ENCODE measurements at regions not wholly inside any gene's neighbourhood (a gene's known extent, or its start where the extent isn't known, plus 50 kb on each side); places are given as distances from the start of the nearest gene placed in this dataset.

DNA sequence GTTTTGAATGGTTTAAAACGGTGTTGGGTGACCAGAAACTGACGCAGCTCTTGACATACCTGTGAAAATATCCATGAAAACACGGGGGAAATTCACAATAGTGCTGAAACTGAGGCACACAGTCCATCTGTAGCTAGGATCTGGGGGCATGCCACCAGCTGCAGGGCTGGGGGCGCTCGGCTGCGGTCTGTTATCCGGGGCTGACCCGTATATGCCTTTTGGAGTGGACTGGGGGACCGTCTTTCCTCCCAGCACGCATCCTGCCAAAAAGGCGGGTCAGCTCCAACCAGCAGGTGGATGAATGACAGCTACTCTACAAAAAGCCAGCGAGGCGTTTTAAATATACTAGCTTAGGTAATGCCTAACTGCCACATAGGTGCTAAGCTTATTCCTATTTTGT is 729.8 kb downstream of the QKI start:
- no peak for DNase-seq

DNA sequence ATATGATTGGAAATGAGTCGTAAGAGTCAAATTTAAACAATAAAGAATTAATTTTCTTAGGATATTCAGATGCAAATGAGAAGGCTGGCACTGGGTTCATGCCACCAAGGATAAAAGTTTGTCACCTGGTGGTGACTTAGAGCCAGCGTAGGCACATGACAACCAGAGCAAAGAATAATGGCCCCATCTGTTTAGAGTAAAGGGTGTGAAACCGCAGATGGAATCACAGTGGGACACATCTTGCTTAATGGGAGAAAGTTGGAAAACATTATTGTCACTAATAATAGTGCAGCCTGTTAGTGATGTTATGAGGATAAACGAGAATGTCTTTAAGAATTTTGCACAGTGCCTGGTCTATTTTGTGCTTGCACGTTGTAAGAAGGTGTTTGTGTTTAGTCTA is 727.8 kb downstream of the QKI start:
- DNase-seq = no peak

DNA sequence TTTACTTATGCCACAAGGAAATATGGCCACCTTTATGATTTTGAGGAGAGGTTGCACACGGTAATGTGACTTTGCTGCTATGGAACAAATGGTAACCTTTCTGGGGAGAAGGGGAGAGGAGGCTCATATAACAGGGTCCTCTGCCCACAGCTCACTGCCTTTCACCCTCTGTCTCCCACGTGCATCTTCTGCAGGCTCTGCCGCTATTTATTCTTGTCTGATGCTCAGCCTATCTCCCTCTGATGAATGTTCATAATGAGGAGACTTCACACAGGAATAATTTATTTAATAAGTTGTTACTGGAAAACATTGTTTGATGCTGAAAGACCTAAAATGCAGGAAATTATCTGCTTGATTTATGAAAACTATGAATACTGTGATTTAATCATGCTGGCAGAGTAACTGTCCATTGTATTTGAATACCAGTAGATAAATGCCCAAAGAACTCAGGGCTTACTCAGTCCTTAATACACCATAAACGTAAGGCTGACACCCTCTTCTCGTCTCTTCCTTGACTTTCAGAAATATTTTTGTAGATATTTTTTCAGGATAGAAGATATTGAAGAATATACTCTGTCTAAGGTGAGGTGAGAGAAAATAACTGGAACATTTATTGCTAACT is 721.1 kb downstream of the QKI start:
- no peak for DNase-seq

DNA sequence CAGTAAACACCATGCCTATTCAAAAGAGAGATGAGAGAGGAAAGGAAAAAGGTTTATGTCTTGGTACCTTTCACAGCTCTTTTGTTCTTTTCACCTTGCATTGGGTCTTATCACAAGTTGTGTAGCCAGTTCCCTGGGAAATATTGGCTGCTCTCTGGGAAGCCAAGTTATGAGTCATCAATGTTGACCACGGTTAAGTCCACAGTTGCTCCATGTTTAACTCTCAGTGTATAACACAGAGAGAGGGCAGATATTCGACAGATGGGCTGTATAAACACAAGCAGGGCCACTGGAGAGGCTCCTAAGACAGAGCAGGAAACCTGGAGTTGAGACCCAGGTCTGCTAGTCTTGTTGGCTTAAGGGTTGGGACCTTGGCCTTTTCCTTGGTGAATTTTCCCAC is 718.6 kb downstream of the QKI start:
- DNase-seq = no peak

DNA sequence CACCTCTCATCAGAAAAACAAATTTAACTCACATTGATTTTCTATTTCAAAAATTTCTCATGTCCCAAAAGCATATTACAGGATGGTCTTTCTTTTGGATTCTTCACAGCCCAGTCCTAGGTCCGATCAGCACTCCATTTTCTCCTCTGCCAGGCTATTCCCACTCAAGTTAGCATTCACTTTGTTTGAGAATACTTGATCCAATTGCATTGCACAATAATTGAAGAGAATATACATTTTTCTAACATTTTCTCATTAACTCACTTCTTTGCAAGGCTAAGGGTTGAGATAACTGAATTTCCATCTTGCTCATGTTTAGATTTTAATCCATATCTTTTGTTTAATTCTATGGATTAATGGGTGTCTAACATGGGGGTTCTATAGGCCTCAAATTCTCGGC is 716.1 kb downstream of the QKI start:
- DNase-seq = no peak

DNA sequence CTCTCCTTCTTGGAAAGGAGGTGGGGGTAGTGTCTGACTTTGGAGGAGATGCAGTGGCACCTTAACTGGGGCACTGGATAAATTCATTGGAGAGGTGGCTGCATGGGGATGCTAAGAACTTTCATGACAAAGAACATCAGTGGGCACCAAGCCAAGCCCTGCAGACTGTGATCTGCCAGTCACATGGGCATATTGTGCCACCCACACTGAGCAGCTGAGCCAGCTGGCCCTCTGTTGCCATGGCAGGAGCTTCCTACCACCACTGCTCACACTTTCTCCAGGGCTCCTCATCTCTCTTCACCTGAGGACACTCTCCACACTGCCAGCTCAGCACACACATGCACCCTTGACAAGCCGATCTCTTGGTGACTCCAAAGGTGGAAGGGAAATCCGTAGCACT is 715.6 kb downstream of the QKI start:
- DNase-seq = no peak

DNA sequence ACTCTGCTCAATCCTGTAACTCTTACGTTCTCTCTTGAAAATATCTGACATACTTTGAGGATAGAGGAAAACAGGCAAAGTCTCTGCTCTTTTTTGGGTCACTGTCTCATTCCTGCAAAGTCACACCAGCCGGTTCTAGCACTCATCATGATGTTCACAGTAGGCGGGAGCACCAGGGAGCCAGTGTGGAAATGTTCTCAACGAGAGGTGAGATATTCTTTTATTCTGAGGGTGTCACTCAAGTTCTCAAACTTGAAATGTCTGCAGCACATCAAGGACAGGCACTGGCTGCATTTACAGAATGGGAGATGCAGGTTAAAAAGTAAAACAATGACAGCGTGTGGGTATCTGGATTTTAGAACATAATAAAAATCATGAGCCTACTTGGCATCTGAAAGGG is 714.7 kb downstream of the QKI start:
- DNase-seq = no peak

DNA sequence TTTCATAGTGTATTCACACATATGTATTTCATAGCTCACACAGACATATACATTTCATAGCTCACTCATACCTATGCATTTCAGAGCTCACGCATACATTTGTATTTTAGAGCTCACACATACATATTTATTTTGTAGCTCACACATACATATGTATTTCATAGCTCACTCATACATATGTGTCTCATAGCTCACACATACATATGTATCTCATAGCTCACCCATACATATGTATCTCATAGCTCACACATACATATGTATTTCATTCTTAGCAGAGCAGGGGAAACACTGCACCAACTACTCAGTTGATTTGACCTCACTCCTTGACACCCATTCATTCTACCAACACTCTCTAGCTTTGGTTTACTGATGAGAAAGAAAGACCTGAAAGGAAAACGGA is 713.6 kb downstream of the QKI start:
- no peak for DNase-seq

DNA sequence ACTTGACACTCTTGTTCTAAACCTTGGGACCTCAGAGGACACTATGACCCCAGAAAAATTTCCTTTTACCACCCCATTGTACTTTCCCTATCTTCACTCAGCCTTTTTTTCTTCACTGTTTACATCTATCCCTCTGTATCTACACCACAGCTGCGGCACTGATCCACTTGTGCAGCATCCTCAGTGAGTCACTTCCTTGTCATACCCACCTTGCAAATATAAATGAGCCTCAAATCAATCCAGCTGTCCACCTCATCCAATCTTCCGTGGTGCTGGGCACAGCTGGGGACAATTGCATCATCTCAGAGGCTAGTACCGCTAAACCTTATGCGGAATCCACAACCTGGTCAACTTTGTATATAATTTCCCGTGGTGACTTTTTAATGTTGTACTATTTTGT is 710.5 kb downstream of the QKI start:
- DNase-seq = no peak

DNA sequence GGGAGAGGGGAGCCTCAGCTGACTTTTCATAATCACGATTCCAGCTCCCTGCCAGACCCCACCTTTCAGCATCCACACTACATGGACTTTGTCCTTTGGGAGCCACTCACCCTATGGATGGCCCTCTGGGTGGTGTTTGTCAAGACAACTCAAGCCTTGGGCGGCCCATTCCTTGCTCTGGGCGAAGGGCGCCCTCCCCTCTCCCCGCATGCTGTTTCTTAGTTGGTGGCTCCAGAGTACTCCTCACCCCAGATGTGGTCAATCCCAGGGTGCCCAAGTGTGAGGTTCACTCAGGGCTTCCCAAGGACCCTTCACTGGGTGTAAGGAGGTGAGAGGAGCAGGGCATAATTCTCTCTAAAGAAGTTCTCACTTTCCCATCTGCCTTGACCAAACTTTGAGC is 710.0 kb downstream of the QKI start:
- DNase-seq = no peak

DNA sequence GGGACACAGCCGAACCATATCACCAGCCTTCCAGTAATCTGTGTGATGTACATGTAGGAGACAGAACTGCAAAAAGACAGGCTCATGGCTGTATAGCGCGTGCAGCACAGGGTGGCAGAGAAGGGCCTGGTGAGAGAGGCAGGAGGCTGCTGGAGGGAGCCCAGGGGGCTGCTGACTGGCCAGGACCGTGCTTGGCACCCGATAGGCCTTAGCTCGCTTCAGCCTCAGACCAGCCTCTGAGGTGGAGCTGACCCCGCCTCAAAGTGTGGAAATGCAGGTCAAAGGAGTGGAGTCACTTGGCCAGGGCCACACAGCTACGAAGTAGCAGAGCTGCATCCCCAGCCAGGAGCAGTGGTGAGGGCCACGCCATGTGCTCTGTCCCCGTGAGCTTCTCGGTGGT is 707.6 kb downstream of the QKI start:
- no peak for DNase-seq

DNA sequence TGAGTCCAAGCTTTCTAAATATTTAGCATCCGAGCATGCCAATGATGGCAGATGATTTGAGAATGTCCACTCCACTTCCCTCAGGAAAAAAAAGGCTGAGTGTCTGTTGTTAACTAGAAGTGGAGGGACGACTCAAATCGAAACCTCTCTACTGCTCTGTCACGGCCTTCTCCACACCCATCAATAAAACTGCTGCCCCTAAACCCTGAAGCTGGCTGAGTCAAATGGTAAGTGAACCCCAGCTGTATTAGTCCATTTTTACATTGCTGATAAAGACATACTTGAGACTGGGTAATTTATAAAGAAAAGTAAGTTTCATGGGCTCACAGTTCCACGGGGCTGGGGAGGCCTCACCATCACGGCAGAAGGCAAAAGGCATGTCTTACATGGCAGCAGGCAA is 707.0 kb downstream of the QKI start:
- no peak for DNase-seq

DNA sequence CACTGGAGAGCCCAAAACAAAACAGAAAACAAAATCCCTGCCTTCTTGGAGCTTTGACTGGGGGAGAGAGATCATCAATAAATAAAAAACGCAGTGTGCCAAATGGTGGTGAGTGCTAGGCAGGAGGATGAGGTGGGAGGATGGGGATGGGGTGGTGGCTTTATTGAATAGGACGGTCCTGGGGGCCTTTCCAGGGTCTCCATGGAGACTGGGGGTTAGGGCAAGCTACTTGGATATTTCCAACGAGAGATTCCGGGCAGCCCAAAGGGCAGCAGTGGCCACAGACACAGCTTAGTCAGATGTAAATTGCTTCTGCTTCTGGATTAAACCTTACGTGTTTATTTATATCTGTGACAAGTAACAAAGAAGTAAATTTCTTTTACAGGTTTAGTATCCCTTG is 700.1 kb downstream of the QKI start:
- DNase-seq = no peak

DNA sequence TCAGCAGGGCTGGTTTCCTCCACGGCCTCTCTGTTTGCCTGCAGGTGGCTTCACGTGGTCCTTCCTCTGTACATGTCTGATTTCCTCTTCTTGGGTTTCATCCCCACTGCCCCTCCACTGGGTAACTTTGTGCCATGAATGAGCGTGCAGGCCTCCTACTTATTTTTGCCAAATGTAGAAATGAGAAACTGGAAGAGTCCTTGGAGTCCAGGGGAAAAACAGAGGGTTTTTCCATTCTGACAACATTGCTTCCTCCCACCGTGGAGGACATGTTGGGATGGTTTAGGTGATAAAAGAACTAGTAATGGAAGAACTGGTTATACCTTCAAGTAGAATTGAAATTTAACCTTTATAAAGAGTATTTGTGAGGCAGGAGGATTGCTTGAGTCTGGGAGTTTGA is 699.5 kb downstream of the QKI start:
- DNase-seq = no peak

DNA sequence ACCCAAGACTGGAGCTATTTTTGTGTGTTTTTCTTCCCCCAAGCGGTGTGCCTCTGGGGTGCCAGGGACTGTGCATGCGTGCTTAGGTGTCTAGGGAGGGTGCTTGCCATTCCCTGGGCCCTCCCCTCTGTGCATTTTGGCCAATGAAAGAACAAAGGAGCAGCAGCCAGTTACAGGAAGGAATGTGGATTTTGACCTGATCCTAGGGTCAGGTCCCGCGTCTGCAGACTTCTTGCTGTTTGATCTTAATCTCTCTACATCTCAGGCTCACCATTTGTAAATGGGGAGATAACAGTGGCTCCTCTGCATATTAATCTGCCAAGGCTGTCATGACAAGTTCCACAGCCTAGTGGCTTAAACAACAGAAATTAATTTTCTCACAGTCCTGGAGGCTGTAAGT is 699.1 kb downstream of the QKI start:
- no peak for DNase-seq

DNA sequence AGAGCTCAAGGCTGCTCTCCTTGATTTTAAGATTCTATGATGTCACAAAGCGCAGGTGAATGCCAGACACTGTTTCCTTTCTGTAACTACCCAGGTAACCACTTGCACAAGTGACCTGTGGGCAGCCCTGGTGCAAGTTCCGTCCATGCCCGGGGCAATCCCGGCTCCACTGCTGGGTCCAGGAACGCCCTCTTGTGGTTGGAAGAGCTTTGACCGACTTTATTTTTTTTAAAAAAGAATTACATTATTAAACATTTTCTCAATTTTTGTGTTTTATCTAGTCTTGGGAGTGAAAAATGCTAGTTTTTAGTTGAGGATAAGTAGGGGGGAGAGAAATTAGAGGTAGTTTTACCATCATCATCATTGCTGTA is 695.2 kb downstream of the QKI start:
- DNase-seq = peak; percentile 15 to 44

DNA sequence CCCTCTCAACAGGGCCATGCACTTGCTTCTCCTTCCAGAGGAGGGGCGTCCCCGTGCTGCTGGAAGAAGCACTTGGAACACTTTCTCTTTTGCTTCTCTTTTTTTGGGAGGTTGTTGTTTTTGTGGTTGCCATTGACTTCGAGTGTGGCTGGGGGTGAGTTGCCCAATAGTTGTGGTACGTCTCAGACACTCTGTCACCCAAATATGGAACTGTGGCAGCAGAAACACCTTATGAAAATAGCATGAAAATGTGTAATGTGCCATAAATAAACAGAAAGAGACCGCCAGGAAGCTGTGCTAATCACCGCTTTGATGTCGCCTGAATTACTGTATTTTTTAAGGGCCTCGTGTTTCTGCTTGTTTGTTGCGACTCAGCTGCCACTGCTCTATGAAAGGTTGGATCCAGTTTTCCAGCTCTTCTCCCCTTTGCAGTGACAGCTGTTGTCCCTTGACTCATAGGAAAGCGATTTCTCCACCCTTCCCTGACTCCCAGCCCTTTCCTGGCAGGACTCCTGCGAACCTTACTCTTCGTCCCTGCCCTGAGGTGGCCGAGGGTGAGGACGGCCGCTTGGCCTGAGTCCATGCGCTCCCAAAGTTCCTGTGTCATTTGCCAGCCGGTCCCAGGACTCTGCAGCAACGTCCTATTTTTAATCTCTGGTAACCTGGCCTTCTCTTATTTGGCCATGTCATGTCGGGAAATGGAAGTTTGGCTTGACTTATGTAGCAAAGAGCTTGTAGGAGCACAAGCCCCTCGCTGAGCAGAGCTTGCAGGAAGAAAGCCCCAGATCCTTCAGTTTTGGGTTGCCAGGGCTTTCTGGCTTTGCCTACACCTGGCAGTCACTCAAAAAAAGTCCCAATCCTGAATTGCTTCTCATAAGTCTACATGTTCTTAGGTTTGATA is 694.6 kb downstream of the QKI start:
- DNase-seq = peak; percentile 87

DNA sequence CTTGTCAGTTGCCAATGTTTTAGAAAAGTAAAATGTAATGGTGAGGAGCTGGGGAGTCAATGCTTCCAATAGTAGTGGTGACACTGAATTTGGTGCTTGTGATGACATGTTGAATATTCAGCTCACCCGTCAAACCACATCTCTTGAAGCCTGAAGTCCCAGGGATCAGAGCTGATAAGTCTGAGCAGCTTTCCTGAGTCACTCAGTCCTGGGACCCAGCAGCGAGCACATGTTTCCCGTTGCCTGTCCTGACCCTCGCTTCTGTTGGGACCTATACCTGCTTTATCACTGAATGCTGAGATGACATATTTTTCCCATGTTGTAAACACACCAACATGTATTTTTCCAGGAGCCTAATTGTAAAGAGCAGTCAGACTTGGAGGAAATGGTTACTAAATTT is 693.6 kb downstream of the QKI start:
- no peak for DNase-seq

DNA sequence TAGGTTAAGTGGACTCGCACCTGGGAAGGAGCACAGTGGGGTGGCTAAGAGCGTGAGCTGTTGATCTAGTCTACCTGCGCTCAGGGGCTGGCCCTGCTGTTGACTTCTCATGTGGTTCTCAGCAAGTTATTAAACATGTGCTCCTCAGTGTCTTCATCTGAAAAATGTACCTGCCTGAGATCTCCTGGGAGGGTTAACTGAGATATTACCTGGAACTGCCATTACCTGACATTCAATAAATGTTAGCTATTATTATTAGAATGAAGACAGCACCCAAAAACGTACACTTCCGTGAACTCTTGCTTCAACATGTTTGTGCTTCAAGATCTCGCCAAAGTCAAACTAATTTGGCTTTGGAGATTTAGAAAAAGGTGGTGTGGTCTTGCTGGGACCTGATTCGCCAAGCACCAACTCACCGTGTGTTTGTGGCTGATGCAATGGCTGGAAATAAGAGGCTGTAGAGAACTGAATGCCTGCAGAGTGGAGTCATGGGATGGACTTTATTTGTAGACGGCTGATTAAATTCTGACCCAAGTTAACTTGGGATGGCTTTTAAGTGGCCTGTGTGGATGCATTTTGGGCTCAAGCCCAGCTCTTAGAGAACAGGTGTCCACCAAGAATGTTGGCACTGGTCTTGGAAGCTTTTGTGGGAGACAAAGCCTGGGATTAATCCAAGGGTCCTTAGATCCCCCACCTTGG is 692.9 kb downstream of the QKI start:
- no peak for DNase-seq

DNA sequence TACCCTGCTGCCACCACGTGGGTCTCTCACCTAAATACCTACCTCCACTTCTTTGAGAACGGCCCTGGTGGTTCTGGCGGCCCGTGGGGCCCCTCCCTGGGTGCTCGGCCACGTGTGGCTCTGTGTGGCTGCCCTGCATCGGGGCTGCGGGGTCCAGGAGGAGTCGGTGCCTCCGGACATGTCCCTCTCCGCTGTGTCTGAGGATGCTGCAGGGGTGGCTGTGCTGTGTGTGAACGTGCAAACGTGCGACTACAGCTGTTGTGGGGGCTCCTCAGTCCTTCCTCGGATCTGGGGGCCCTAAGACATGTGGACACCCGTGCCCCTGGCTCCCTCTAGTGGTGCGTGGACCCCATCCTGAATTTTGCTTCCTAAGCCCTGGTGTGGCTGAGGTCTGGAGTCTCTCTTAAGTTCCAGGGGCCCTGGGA is 691.8 kb downstream of the QKI start:
- DNase-seq = no peak

DNA sequence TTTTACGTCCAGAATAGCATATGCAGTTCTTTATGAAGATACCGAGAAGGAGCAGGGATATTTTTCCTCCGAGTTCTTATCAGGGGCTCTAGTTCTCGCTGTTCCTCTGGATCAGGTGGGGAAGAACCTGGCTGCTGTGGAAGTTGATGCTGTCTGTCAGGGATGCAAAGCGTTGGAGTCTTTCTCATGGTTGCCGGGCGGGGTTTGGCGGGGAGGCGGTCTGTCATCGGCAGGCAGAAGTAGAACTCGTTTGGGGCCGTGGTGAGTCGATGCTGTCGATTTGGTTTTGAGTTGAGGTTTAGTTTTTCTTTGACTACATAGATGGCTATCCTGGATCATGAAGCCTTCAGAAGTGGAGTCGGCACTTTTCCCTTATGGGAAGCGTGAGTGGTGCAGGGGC is 691.2 kb downstream of the QKI start:
- DNase-seq = no peak

DNA sequence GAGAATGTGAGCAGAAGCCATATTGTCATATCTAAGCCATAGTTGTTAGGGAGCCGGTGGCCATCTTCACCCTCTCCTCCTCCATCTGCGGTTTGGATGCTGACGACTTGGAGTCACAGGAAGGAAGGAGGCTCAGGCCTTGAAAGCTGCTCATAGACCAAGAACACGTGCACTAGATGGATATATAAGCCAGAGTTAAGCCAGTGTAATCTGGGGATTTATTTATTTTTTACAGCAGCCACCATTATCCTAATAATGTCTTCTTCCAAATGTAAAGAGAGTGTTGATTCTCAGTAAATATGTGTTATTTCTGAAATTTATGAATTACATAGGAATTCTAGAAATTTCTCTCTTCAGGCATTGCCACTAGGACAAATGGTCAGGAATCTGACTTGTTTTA is 689.9 kb downstream of the QKI start:
- DNase-seq = no peak

DNA sequence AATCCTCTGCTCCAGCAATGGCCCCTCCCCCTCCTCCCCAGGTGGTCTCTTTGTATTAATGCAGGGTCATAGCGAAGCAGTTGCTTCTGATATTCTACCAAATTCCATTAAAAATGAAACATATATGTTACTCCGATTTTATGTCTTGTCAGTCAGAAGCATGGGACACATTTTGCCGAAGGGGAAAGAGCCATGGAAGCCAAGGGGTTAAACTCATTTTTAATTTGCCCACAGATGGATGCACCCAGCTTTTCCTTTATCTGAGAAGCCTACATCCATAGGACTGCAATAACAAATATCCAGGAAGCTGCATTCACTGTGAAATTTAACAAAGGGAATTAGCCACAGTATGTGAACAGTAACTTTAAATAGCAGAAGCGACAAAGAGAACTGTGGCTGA is 688.2 kb downstream of the QKI start:
- DNase-seq = no peak

DNA sequence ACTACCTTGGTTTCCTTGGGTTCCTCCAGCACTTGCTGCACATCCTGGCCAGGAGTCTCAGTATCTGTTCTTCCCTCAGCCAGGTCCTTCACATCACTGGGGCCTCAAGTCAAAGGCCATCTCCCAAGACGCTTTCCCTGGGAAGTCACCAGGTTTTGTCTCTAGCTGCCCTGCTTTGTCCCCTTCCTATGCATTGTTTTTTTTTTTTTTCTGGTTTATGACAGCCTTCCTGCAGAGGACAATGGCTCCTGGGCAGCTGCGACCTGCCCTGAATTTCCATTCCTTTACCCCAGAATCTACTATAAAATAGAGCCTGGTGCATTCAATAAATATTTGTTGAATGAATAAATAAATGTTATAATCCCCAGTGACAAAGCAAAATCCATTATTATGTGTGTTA is 687.3 kb downstream of the QKI start:
- no peak for DNase-seq
